ENCODE measurements at regions not wholly inside any gene's neighbourhood (a gene's known extent, or its start where the extent isn't known, plus 50 kb on each side); places are given as distances from the start of the nearest gene placed in this dataset.
"Not testable (repeated sequence)": the region's sequence is repeated elsewhere in the genome, so short reads cannot be mapped to it uniquely, and the experiment has no call there.

GRCh38 chrX:77342004-77342403, 105.2 kb upstream of the FGF16 start:
- no peaks in the 10 kb centered on the region for H3K36me3 ChIP-seq (ENCODE audit: control insufficient read depth in 2 of 3, insufficient read depth in 3 of 3, low read length in 3 of 3)
- H3K27me3 ChIP-seq (ENCODE audit: control insufficient read depth, insufficient read depth, low read length): no peaks in the 10 kb centered on the region
- no peak overlapping the region for H3K27ac ChIP-seq (ENCODE audit: low read depth in 2 of 2, low read length in 2 of 2)
- TF ChIP-seq CTCF (IDR thresholded peaks at IDR 0.05; ENCODE audit: borderline replicate concordance, extremely low read depth, insufficient read depth): no peak
- no peaks in the 10 kb centered on the region for H3K4me1 ChIP-seq (ENCODE audit: control insufficient read depth in 2 of 3, insufficient read depth in 2 of 3, low read depth in 1 of 3, low read length in 3 of 3)
- no peaks in the 10 kb centered on the region for H3K9me3 ChIP-seq (ENCODE audit: control insufficient read depth in 2 of 3, insufficient read depth in 1 of 3, low read length in 3 of 3)
- FAIRE-seq (no peak), DNase-seq (peak in 1 of 5 donors; percentile 23)
- no peak overlapping the region for H3K4me3 ChIP-seq (ENCODE audit: low read length in 3 of 3)
- intact Hi-C loops (cut with DNase I): no loop called here
- no peak overlapping the region for H3K9ac ChIP-seq (ENCODE audit: low read length in 3 of 3)

GRCh38 chrX:77346859-77347258, 100.3 kb upstream of the FGF16 start:
- Histone ChIP-seq H3K9me3 (ENCODE audit: control insufficient read depth in 2 of 3, insufficient read depth in 1 of 3, low read length in 3 of 3) (no peaks in the 10 kb centered on the region), H3K27ac (ENCODE audit: low read depth in 2 of 2, low read length in 2 of 2) (no peak overlapping the region), H3K36me3 (ENCODE audit: control insufficient read depth in 2 of 3, insufficient read depth in 3 of 3, low read length in 3 of 3) (no peaks in the 10 kb centered on the region), H3K9ac (ENCODE audit: low read length in 3 of 3) (no peak overlapping the region), H3K4me3 (ENCODE audit: low read length in 3 of 3) (no peak overlapping the region), H3K4me1 (ENCODE audit: control insufficient read depth in 2 of 3, insufficient read depth in 2 of 3, low read depth in 1 of 3, low read length in 3 of 3) (no peaks in the 10 kb centered on the region), H3K27me3 (ENCODE audit: control insufficient read depth, insufficient read depth, low read length) (no peaks in the 10 kb centered on the region)
- intact Hi-C loops (cut with DNase I): no loop called here
- TF ChIP-seq CTCF (IDR thresholded peaks at IDR 0.05; ENCODE audit: borderline replicate concordance, extremely low read depth, insufficient read depth): no peak
- DNase-seq (no peak), FAIRE-seq (no peak)

- Histone ChIP-seq H3K4me1 (ENCODE audit: control insufficient read depth in 2 of 3, insufficient read depth in 2 of 3, low read depth in 1 of 3, low read length in 3 of 3) (no peaks in the 10 kb centered on the region), H3K27me3 (ENCODE audit: control insufficient read depth, insufficient read depth, low read length) (no peaks in the 10 kb centered on the region), H3K4me3 (ENCODE audit: low read length in 3 of 3) (no peak overlapping the region), H3K27ac (ENCODE audit: low read depth in 2 of 2, low read length in 2 of 2) (no peak overlapping the region), H3K9ac (ENCODE audit: low read length in 3 of 3) (no peak overlapping the region), H3K36me3 (ENCODE audit: control insufficient read depth in 2 of 3, insufficient read depth in 3 of 3, low read length in 3 of 3) (no peaks in the 10 kb centered on the region), H3K9me3 (ENCODE audit: control insufficient read depth in 2 of 3, insufficient read depth in 1 of 3, low read length in 3 of 3) (no peaks in the 10 kb centered on the region)
- no peak for TF ChIP-seq CTCF (IDR thresholded peaks at IDR 0.05; ENCODE audit: borderline replicate concordance, extremely low read depth, insufficient read depth)
- no peak for DNase-seq
- no peak for FAIRE-seq
- intact Hi-C loops (cut with DNase I): no loop called here
Measured at GRCh38 chrX:77347572-77347971, 99.6 kb upstream of the FGF16 start.

- H3K36me3 ChIP-seq (ENCODE audit: control insufficient read depth in 2 of 3, insufficient read depth in 3 of 3, low read length in 3 of 3): no peaks in the 10 kb centered on the region
- TF ChIP-seq CTCF (IDR thresholded peaks at IDR 0.05; ENCODE audit: borderline replicate concordance, extremely low read depth, insufficient read depth): no peak
- no peaks in the 10 kb centered on the region for H3K4me1 ChIP-seq (ENCODE audit: control insufficient read depth in 2 of 3, insufficient read depth in 2 of 3, low read depth in 1 of 3, low read length in 3 of 3)
- no peak overlapping the region for H3K9ac ChIP-seq (ENCODE audit: low read length in 3 of 3)
- no peak overlapping the region for H3K4me3 ChIP-seq (ENCODE audit: low read length in 3 of 3)
- intact Hi-C loops (cut with DNase I): no loop called here
- no peak overlapping the region for H3K27ac ChIP-seq (ENCODE audit: low read depth in 2 of 2, low read length in 2 of 2)
- FAIRE-seq: no peak
- no peak for DNase-seq
- H3K9me3 ChIP-seq (ENCODE audit: control insufficient read depth in 2 of 3, insufficient read depth in 1 of 3, low read length in 3 of 3): no peaks in the 10 kb centered on the region
- H3K27me3 ChIP-seq (ENCODE audit: control insufficient read depth, insufficient read depth, low read length): no peaks in the 10 kb centered on the region
Measured at GRCh38 chrX:77389891-77390290, 57.3 kb upstream of the FGF16 start.

GRCh38 chrX:77390365-77390764, 56.8 kb upstream of the FGF16 start:
- H3K4me1 ChIP-seq (ENCODE audit: control insufficient read depth in 2 of 3, insufficient read depth in 2 of 3, low read depth in 1 of 3, low read length in 3 of 3); H3K36me3 ChIP-seq (ENCODE audit: control insufficient read depth in 2 of 3, insufficient read depth in 3 of 3, low read length in 3 of 3); FAIRE-seq; H3K9me3 ChIP-seq (ENCODE audit: control insufficient read depth in 2 of 3, insufficient read depth in 1 of 3, low read length in 3 of 3); intact Hi-C loops (cut with DNase I); H3K27me3 ChIP-seq (ENCODE audit: control insufficient read depth, insufficient read depth, low read length); H3K4me3 ChIP-seq (ENCODE audit: low read length in 3 of 3); DNase-seq; H3K27ac ChIP-seq (ENCODE audit: low read depth in 2 of 2, low read length in 2 of 2); H3K9ac ChIP-seq (ENCODE audit: low read length in 3 of 3): not testable (repeated sequence)

Measured in kidney (tissue), 13 donors.